ENCODE measurements at regions not wholly inside any gene's neighbourhood (a gene's known extent, or its start where the extent isn't known, plus 50 kb on each side); places are given as distances from the start of the nearest gene placed in this dataset.

DNA sequence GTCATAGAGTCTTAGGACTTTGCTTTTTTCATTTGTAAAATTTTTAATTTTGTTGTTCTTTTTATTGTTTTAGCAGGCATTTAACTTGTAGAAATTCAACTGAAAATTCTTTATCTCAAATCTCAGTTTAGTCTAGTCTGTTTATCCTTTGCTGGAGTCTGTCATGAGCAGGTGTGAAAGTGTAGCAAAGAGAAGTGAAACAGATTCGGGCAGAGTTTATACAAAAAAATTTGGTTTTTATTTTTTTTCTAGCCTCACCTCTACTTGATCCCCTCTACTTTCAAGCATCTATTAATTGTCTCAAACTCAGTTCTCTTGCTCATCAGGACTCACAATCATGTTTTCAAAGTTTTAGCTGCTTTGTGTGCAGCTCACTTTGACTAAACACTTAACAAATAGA, 655.2 kb downstream of the HDGFL1 start:
- TF ChIP-seq, protein P1, sequence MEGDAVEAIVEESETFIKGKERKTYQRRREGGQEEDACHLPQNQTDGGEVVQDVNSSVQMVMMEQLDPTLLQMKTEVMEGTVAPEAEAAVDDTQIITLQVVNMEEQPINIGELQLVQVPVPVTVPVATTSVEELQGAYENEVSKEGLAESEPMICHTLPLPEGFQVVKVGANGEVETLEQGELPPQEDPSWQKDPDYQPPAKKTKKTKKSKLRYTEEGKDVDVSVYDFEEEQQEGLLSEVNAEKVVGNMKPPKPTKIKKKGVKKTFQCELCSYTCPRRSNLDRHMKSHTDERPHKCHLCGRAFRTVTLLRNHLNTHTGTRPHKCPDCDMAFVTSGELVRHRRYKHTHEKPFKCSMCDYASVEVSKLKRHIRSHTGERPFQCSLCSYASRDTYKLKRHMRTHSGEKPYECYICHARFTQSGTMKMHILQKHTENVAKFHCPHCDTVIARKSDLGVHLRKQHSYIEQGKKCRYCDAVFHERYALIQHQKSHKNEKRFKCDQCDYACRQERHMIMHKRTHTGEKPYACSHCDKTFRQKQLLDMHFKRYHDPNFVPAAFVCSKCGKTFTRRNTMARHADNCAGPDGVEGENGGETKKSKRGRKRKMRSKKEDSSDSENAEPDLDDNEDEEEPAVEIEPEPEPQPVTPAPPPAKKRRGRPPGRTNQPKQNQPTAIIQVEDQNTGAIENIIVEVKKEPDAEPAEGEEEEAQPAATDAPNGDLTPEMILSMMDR (conservative IDR thresholded peaks at IDR 0.05) = no peak
- TF ChIP-seq EZH2 (IDR thresholded peaks at IDR 0.05; ENCODE audit: low read depth) = no peak
